HEK293 (cell line): ENCODE measurements at regions not wholly inside any gene's neighbourhood (a gene's known extent, or its start where the extent isn't known, plus 50 kb on each side); places are given as distances from the start of the nearest gene placed in this dataset.

Experiments
- FEZF1 ChIP-seq: fragments of 450-650 bp; formaldehyde crosslinking; IDR thresholded peaks from 2 replicates; pipeline ENCODE4 v1.5.1; 2016; ENCODE audit warnings: missing biosample characterization, missing genetic modification characterization
- TCF7L2 ChIP-seq: IDR thresholded peaks from 2 replicates; pipeline ENCODE4 v1.6.1; 2011; ENCODE audit warnings: low read depth, mild to moderate bottlenecking, inconsistent platforms, low read length, moderate library complexity, borderline replicate concordance
- ZNF155 ChIP-seq: fragments of 450-650 bp; formaldehyde crosslinking; IDR thresholded peaks from 2 replicates; pipeline ENCODE4 v1.5.1; 2016; ENCODE audit warnings: missing biosample characterization, missing genetic modification characterization
- ZNF169 ChIP-seq: fragments of 450-650 bp; formaldehyde crosslinking; IDR thresholded peaks from 2 replicates; pipeline ENCODE4 v1.5.1; 2016; ENCODE audit warnings: missing biosample characterization, missing genetic modification characterization
- ZSCAN16 ChIP-seq: fragments of 450-650 bp; formaldehyde crosslinking; IDR thresholded peaks from 2 replicates; pipeline ENCODE4 v1.5.1; 2016; ENCODE audit warnings: missing biosample characterization, missing genetic modification characterization
- TF ChIP-seq, protein P1 (sequence below): fragments of 450-650 bp; formaldehyde crosslinking; IDR thresholded peaks from 2 replicates; pipeline ENCODE4 v1.5.1; 2016; ENCODE audit warnings: missing biosample characterization, missing genetic modification characterization
- TF ChIP-seq, protein P2 (sequence below): fragments of 450-650 bp; formaldehyde crosslinking; IDR thresholded peaks from 2 replicates; pipeline ENCODE4 v1.5.1; 2016; ENCODE audit warnings: missing biosample characterization, missing genetic modification characterization
- TF ChIP-seq, protein P3 (sequence below): fragments of 450-650 bp; formaldehyde crosslinking; IDR thresholded peaks from 2 replicates; pipeline ENCODE4 v1.5.1; 2017; ENCODE audit warnings: missing biosample characterization, mild to moderate bottlenecking, missing genetic modification characterization, moderate library complexity

DNA sequence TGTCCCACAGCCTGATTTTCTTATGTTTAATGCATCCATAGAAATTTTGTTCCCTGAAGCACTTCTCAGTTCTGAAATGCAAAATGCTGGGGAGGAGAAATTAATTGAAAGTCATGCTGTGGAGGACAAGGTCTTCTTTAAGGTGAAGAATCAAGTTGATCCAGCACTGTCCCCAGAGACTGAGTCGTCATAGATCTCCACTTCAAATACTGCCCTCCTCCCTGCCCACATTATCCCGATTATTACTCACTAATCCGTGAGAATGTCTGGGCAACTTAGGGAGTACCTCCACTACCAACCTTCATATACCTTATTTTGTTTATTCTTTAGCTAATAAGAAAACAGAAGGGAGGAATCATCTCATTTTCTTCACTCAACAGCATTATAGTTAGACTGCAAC lies 70.0 kb upstream of the FMN2 start:
- TF ChIP-seq, protein P1, sequence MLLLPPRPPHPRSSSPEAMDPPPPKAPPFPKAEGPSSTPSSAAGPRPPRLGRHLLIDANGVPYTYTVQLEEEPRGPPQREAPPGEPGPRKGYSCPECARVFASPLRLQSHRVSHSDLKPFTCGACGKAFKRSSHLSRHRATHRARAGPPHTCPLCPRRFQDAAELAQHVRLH (tag by site-specific recombination), result no peak
- TF ChIP-seq, protein P2, sequence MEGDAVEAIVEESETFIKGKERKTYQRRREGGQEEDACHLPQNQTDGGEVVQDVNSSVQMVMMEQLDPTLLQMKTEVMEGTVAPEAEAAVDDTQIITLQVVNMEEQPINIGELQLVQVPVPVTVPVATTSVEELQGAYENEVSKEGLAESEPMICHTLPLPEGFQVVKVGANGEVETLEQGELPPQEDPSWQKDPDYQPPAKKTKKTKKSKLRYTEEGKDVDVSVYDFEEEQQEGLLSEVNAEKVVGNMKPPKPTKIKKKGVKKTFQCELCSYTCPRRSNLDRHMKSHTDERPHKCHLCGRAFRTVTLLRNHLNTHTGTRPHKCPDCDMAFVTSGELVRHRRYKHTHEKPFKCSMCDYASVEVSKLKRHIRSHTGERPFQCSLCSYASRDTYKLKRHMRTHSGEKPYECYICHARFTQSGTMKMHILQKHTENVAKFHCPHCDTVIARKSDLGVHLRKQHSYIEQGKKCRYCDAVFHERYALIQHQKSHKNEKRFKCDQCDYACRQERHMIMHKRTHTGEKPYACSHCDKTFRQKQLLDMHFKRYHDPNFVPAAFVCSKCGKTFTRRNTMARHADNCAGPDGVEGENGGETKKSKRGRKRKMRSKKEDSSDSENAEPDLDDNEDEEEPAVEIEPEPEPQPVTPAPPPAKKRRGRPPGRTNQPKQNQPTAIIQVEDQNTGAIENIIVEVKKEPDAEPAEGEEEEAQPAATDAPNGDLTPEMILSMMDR (tag by site-specific recombination), result no peak
- TF ChIP-seq FEZF1 (tag by site-specific recombination) (no peak), ZNF155 (tag by site-specific recombination) (no peak), TCF7L2 (no peak), ZSCAN16 (tag by site-specific recombination) (no peak), ZNF169 (tag by site-specific recombination) (no peak)
- TF ChIP-seq, protein P3, sequence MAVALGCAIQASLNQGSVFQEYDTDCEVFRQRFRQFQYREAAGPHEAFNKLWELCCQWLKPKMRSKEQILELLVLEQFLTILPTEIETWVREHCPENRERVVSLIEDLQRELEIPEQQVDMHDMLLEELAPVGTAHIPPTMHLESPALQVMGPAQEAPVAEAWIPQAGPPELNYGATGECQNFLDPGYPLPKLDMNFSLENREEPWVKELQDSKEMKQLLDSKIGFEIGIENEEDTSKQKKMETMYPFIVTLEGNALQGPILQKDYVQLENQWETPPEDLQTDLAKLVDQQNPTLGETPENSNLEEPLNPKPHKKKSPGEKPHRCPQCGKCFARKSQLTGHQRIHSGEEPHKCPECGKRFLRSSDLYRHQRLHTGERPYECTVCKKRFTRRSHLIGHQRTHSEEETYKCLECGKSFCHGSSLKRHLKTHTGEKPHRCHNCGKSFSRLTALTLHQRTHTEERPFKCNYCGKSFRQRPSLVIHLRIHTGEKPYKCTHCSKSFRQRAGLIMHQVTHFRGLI (tag by site-specific recombination), result no peak
